NCI-H2029 (cell line): ENCODE measurements at regions not wholly inside any gene's neighbourhood (a gene's known extent, or its start where the extent isn't known, plus 50 kb on each side); places are given as distances from the start of the nearest gene placed in this dataset.
"Not testable (repeated sequence)": the region's sequence is repeated elsewhere in the genome, so short reads cannot be mapped to it uniquely, and the experiment has no call there.

Source experiments
- DNase-seq: peaks from one replicate; lab custom pipeline; 2025; lab: John Stamatoyannopoulos, UW

DNA sequence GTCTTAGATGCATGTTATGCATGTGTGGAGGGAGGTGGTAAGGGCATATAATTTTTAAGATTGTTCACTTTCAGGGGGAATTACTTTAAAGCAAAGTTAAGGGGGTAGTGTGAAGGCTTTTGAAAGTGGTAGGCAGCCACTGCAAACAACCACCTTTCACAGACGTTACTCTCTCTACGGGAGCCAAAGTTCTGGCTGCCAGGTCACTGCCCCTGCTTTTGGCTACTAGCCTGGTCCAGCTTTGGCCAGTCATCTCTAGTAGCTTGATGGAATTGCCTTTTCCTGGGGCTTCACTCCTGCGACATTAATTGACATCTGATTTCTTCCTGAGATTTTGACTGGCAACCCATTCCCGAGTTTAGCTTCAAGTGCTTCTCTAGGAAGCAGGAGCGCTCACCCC is 397.5 kb downstream of the CDH11 start:
- DNase-seq = no peak

DNA sequence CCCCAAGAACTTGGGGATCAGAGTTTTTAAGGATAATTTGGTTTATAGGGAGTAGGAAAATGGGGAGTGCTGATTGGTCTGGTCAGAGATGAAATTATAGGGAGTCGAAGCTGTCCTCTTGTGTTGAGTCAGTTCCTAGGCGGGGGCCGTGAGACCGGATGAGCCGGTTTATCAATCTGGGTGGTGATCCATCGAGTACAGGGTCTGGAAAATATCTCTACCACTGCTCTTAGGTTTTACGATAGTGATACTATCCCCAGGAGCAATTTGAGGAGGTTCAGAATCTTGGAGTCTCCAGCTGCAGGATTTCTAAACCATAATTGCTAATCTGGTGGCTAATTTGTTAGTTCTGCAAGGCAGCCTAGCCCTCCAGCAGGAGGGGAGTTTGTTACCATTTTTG is 403.4 kb downstream of the CDH11 start:
- DNase-seq = no peak

- DNase-seq = no peak
These were observed 404.0 kb downstream of the CDH11 start for GRCh38 chr16:64717871-64718270.

- DNase-seq = no peak
These were observed 406.2 kb downstream of the CDH11 start for GRCh38 chr16:64715624-64716023.

GRCh38 chr16:64712026-64712425 is 409.8 kb downstream of the CDH11 start:
- DNase-seq = no peak

DNA sequence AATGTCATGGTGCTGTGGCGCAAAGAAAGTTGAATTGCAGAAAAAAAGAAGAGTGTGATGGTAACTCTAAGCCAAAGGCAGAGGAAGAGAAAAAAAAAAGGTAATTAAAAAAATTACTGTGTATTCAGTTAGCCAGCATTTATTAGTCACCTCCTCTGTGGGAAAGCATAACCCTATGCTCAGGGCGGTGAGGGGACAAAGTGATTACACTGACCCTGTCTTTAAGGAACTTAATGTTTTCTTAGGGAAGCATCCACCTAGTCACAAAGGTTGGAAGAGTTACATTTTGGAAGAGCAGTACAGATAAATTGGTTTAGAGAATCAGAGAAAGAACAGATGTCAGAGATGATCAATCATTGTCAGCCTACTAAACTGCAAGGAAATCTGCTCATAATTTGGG is 410.3 kb downstream of the CDH11 start:
- DNase-seq = no peak

DNA sequence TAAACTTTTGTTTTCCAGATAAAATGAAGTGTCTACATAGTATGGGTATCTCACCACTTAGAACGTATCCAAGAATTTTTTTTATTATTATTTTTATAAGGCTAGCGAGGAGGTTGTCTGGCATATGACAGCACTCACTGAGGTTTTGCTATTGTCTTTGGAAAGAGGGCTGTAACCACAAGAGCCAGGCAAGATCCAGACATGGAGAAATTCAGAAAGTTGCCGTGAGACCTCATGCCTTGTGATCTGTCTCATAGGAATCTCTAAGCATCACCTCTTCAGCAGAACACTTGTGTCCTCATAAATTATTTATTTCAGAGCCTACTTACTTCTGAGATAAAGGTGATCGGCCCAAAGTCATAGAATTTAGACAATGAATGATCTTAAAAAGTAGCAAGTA is 410.8 kb downstream of the CDH11 start:
- no peak for DNase-seq

- no peak for DNase-seq
These were observed 416.4 kb downstream of the CDH11 start for GRCh38 chr16:64705443-64705842.

GRCh38 chr16:64704386-64704785 is 417.5 kb downstream of the CDH11 start:
- DNase-seq = no peak

- no peak for DNase-seq
These were observed 419.4 kb downstream of the CDH11 start for GRCh38 chr16:64702415-64702814.

DNA sequence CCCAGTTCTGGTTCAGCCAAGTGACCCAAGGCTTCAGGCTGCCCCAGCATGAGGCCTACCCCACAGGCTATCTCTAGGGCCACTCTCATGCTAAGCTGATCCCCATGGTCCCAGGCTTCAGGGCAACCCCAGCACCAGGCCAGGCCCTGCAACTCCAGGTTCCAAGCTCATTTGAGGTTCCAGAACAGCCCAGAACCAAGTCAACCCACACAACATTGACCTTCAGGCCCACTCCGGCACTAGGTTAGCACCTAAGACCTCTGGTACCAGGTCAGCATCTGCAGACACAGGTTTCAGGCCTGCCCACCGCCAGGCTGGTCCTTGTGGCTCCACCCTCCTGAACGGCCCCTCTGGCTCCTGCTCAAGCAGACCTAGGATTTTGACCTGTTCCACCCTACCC is 421.2 kb downstream of the CDH11 start:
- DNase-seq = no peak

DNA sequence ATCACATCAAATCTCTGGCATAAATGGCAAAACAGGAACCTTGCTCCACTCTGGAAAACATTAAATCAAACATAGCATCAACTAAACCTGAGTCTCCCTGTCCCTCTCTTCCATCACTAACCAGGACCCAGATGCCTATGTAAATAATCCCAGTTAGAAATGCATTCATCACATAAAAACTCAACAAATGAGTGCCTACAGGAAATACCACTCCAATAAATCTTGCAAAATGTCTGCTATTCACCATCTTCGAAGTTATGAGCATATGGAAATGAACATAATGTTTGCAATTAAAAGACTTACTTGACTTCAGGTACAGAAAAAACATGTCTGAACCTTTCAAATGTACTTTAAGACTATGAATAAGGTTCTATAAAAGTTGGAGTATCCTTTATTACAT is 425.0 kb downstream of the CDH11 start:
- DNase-seq = no peak

- DNase-seq = no peak
These were observed 426.2 kb downstream of the CDH11 start for GRCh38 chr16:64695684-64696083.

DNA sequence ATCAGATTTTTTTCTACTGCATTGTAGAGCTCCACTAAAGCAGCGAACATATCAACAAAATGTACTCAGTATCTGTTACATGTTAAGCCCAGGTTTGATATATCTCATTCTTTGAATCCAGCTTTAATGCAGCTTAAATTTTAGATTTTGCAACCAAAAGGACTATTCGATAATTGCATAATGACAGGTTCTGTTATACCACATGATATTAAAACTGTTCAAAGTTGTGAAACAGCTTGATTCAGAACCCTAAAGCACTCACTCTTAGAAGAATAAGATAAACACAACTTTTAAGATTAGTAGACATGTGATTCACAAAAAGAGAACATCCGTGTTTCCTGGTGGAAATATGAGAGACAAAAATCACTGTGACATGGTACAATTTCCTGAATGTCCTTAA is 427.9 kb downstream of the CDH11 start:
- no peak for DNase-seq

DNA sequence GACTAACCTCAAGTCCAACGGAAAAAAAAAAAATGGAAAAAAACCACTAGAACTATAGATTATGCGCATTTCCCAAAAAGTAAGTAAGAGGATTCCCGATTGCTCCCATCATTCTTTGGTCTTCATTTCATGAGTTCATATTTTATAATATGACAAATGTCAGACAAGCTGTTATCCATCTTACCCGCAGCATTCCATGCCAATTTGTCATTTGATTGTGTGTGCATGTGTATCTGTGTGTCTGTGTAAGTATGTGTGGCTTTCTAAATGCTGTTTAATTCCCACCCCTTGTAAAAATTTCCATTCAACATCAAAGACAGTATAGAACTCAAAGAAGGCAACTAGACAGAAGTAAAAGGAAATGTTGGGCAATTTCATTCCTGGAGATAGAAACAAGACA is 434.1 kb downstream of the CDH11 start:
- DNase-seq = no peak

GRCh38 chr16:64687123-64687522 is 434.7 kb downstream of the CDH11 start:
- no peak for DNase-seq

DNA sequence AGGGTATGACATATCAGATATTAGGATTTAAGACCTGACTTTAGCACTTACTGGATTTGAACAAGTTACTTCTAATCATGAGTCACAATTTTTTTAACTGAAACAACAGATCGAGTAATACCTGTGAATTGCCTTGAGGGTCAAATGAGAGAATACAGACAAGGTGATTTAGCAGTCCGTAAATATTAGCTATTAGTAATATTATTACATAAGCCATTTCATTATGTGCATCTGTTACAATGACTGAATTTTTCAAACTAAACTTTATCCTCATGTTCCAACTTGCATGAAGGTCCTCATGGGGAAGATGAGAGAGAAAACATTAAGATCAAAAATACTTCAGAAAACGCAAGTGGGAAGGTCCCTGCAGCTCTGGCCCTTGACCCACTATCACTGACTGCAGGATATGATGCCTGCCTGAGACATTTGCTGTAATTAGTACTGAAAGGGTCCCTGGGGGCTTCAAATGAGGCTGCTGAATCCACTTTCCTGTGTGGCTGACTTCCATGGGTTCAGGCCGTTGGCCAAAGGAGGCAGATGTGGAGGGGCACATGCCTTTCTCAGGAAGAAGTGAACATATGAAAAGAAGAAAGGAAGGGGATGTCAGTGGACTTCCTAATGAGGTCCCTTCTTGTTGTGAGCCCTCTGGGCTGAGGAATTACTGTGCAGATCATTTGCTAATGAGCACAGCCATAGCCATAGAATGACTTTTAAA is 441.7 kb downstream of the CDH11 start:
- no peak for DNase-seq

DNA sequence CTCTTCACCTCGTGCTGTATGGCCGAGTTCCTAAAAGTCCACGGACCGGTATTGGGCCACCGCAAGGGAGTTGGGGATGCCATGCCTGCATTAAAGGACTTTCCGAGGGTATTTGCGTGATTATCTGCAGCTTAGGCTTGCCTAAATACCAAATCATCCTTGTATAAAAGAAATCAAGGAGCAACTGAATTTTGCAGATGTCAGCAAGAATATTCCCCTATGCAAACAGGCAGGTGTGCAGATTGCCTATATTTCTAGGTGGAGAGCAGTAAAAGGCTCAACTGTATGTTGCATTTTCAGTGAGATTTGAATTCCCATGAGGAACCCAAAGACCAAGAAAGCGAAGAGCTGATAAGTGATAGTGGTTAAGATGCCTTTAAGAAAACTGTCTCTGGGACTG is 452.3 kb downstream of the CDH11 start:
- DNase-seq = no peak

DNA sequence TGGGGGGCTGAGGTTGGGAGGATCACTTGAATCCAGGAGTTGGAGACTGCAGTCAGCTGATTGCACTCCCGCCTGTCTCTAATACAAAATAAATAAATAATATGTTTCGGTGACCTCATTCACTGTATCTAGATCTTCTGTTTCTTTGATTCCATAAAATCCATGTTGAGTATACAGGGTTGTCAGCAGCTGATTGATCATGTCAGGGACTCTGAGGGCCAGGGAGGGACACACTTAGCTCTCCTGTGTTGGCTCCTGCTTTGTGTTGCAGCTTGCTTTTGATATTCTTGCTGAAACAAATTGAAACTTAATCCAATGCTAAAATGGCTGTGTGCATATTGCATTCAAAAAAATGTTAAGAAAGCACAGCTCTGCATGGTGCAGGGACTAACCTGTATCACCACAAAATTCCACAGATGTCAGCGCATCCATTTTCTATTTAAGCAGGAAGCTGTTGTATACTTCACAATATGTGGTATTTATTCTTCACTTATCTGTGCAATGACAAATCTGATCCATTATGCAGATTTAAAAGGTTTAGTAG is 454.5 kb downstream of the CDH11 start:
- no peak for DNase-seq

GRCh38 chr16:64662312-64662711 is 459.6 kb downstream of the CDH11 start:
- DNase-seq = not testable (repeated sequence)

DNA sequence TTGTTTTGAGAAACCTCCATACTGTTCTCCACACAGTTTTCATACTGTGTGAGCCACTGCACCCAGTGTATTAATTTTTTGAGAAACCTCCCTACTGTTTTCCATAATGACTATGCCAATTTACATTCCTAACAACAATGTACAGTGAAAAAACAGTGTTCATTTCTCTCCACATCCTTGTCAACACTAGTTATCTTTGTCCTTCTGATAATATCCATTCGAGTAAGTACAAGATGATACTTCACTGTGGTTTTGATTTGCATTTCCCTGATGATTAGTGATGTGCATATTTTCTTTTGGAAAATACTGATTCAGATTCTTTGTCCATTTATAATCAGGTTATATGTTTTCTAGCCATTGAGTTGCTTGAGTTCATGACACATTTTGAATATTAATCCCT is 462.0 kb downstream of the CDH11 start:
- DNase-seq = no peak

- no peak for DNase-seq
These were observed 464.4 kb downstream of the CDH11 start for GRCh38 chr16:64657316-64658011.

DNA sequence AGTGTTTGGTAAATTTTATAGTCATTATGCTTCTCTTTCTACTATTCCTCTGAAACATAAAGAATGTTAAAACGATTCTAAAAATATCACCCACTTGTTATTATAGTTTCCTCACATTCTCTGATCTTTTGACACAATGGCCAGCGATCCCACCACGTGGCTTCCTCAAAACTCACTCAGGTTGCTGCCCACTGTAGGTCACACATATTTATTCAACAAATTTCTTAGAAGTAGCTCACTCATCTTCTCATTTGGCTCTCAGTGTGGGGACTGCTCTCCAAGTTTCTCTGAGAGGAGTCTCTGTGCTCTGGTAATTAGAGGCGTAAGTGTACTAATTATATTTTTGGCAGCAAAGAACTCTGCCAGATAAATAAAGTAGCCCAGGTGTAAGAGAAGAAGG is 465.4 kb downstream of the CDH11 start:
- DNase-seq = no peak

DNA sequence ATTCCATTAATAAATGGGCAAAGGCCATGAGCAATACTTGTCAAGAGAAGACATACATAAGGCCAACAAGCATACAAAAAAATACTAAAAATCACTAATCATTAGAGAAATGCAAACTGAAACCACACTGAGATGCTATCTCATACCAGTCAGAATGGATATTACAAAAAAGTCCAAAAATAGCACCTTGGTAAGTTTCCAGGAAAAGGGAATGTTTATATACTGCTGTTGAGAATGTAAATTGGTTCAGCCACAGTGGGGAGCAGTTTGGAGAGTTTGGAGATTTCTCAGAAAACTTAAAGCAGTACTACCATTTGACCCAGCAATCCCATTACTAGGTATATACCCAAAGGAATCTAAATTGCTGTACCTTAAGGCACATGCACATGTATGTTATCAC is 467.7 kb downstream of the CDH11 start:
- DNase-seq = no peak
